GM21360 (cell line): ENCODE measurements at regions not wholly inside any gene's neighbourhood (a gene's known extent, or its start where the extent isn't known, plus 50 kb on each side); places are given as distances from the start of the nearest gene placed in this dataset.
"Not testable (repeated sequence)": the region's sequence is repeated elsewhere in the genome, so short reads cannot be mapped to it uniquely, and the experiment has no call there.

Source experiments
- ATAC-seq: cut with Tn5 transposase; IDR thresholded peaks from one replicate; pipeline ENCODE4 v1.9.1; 2021; ENCODE audit warnings: mild to moderate bottlenecking, moderate library complexity; ENCODE audit not compliant: unreplicated experiment

- no peak for ATAC-seq
These were observed 97.4 kb upstream of the ELOVL5 start for GRCh38 chr6:53446151-53446550.

- ATAC-seq = no peak
These were observed 93.0 kb upstream of the ELOVL5 start for GRCh38 chr6:53441761-53442160.

GRCh38 chr6:53441035-53441493, 92.3 kb upstream of the ELOVL5 start:
- ATAC-seq = no peak

- no peak for ATAC-seq
These were observed 91.7 kb upstream of the ELOVL5 start for GRCh38 chr6:53440336-53440945.

- ATAC-seq = no peak
These were observed 90.8 kb upstream of the ELOVL5 start for GRCh38 chr6:53439556-53439955.

- ATAC-seq = no peak
These were observed 88.9 kb upstream of the ELOVL5 start for GRCh38 chr6:53437557-53438202.

GRCh38 chr6:53436526-53437303, 88.0 kb upstream of the ELOVL5 start:
- ATAC-seq = no peak

GRCh38 chr6:53433951-53434285, 85.2 kb upstream of the ELOVL5 start:
- no peak for ATAC-seq

- no peak for ATAC-seq
These were observed 84.7 kb upstream of the ELOVL5 start for GRCh38 chr6:53433261-53433950.

GRCh38 chr6:53432318-53433161, 83.8 kb upstream of the ELOVL5 start:
- no peak for ATAC-seq

- no peak for ATAC-seq
These were observed 83.0 kb upstream of the ELOVL5 start for GRCh38 chr6:53431704-53432103.

GRCh38 chr6:53429401-53429800, 80.7 kb upstream of the ELOVL5 start:
- no peak for ATAC-seq

- no peak for ATAC-seq
These were observed 80.1 kb upstream of the ELOVL5 start for GRCh38 chr6:53428886-53429285.

GRCh38 chr6:53426667-53427270, 78.0 kb upstream of the ELOVL5 start:
- ATAC-seq = peak; percentile 89

GRCh38 chr6:53426117-53426516, 77.4 kb upstream of the ELOVL5 start:
- ATAC-seq = no peak

- ATAC-seq = no peak
These were observed 76.4 kb upstream of the ELOVL5 start for GRCh38 chr6:53424976-53425718.

- no peak for ATAC-seq
These were observed 75.5 kb upstream of the ELOVL5 start for GRCh38 chr6:53424300-53424699.

GRCh38 chr6:53423560-53423959, 74.8 kb upstream of the ELOVL5 start:
- not testable (repeated sequence) for ATAC-seq

- ATAC-seq = no peak
These were observed 70.3 kb upstream of the ELOVL5 start for GRCh38 chr6:53419026-53419425.

- ATAC-seq = no peak
These were observed 69.5 kb upstream of the ELOVL5 start for GRCh38 chr6:53418288-53418687.
